HG03039 (cell line): ENCODE measurements at regions not wholly inside any gene's neighbourhood (a gene's known extent, or its start where the extent isn't known, plus 50 kb on each side); places are given as distances from the start of the nearest gene placed in this dataset.
"Not testable (repeated sequence)": the region's sequence is repeated elsewhere in the genome, so short reads cannot be mapped to it uniquely, and the experiment has no call there.

ENCODE experiments used
- ATAC-seq: cut with Tn5 transposase; IDR thresholded peaks from one replicate; pipeline ENCODE4 v1.9.1; 2021; ENCODE audit warnings: mild to moderate bottlenecking, moderate library complexity; ENCODE audit not compliant: unreplicated experiment

DNA sequence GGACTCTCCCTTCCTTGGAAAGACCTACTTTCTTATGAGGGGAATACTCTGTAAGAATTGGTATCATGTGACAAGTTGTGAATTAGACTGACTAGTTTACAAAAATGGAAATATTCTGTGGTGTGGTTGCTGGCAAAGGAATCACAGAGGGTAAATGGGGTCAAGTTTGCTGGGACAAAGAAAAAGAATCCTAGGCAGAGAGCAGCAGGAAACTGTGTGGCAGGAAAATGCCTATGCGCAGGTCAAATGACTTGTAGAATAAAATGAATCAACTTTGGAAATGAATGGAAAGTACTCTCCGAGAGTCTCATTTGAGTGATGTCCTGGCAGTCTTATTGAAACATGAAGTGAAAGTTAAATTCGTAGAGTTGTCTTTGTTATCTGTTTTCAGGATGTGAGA lies 1250.7 kb downstream of the UQCRFS1 start:
- ATAC-seq: no peak

DNA sequence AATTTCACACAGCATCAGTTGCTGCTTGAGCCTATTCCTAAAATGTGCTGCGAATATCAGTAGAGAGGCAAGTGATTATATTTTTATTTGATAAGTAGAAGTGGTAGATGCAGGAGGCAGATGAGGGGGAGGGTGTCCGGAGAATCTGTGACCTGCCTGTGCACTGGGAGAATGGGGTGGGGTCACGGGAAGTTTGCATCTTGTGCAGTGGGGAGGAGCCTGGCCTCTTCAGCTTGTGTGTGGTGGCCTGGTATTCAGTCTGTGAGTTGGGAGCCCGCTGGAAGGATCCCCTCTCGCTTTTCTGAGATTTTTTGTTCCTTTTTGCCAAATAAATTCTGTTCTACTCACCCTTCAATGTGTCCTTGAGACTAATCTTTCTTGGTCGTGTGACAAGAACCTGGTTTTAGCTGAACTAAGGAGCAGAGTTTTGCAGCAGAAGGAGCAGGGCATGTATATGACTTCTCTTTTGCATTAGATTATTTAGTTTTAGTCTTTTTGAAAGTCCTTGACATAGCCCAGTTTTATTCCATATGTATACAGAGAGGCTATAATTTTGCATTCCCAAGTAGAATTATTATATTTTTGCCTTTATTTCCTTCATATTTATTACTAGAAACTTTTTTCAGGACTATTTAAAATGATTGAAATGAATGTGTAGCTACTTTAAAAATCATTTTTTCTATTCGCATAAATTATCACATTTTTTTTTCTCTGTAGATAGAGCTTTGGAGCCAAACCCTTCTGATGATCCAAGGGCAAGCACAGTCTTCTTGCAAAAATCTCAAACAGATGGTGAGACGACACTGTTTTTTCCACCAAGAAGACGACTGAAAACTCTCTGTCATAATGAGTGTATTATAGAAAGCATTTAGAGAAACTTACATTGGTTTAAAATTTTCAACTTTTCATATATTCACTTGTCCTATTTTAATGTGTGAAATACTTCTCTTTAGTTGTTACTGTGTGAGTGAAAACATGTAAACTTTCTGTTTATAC lies 1257.2 kb downstream of the UQCRFS1 start:
- ATAC-seq: no peak

DNA sequence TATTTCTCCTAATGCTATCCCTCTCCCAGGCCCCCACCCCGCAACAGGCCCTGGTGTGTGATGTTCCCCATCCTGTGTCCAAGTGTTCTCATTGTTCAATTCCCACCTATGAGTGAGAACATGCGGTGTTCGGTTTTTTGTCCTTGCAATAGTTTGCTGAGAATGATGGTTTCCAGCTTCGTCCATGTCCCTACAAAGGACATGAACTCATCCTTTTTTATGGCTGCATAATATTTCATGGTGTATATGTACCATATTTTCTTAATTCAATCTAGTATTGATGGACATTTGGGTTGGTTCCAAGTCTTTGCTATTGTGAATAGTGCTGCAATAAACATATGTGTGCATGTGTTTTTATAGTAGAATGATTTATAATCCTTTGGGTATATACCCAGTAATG lies 1270.3 kb downstream of the UQCRFS1 start:
- ATAC-seq: not testable (repeated sequence)

DNA sequence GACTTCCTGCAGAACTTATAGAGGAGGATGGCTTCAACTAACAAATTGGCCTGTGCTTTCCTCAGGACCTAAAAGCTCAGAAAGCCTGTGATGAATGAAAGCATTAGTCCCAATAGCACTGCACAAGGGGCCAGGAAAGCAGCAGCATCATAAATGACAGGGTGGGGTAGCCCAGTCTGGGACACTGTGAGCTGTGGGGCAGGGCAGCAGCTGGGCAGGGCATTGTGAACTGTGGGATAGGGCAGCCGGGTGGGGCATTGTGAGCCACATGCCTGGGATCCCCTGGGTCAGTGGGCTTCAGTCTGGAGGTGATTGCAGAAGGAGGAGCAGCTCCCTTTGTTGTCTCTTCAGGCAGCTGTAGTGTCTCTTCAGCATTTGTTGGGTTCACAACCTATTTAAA lies 1276.8 kb downstream of the UQCRFS1 start:
- ATAC-seq: no peak

DNA sequence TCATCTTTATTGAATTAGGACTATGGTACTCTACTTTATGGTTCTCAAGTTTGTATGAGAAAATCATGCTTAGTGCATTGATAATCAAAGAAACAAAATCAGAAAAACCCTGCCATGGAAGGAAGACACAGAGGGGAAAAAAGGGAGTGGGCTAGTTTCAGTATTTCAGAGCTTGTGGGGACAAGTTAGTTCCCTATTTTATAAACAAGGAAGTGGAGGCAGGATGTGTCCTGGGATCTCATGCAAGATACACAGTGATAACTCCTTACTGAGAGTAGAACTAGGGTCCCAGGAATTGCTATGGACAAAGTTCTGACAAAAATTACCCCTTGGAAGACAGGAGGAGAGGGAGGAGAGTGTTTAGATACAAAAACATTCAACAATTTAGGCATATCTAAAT lies 1277.3 kb downstream of the UQCRFS1 start:
- no peak for ATAC-seq

DNA sequence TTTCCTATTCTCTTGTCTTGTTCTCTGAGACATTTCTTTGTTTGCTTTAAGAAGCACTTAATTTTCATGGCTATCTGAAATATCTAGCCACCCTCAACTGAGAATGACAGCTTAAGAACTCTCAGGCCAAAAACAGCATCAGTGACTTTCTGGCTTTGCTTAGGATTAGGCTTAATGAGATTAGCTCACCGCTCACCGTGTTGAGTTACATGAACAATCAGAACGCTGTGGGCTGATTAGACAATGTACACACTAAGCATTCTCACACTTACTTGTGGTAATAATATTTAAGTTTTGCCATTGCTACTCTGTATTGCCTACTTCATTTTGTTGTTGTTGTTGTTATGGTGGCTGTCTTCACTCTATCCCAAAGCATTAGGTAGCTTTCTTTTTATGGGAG lies 1283.6 kb downstream of the UQCRFS1 start:
- ATAC-seq: no peak

DNA sequence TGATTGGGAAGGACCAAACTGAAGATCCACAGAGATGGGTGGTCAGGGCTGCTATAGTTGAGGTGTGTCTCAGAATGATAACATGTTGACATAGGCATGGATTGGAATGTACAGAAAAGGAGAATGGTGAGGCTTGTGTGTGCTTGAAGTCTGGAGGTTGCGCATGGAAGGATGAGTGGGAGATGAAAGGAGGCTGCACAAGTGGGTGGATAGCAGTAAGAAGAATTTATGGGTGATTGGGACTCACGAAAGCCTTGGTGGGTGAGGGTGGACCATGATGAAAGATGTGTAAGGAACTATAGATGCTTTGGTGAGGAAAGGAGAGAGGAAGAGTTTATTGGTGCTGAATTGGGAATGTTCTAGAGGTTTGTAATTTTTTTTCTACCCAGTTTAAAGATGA lies 1287.7 kb downstream of the UQCRFS1 start:
- ATAC-seq: no peak

DNA sequence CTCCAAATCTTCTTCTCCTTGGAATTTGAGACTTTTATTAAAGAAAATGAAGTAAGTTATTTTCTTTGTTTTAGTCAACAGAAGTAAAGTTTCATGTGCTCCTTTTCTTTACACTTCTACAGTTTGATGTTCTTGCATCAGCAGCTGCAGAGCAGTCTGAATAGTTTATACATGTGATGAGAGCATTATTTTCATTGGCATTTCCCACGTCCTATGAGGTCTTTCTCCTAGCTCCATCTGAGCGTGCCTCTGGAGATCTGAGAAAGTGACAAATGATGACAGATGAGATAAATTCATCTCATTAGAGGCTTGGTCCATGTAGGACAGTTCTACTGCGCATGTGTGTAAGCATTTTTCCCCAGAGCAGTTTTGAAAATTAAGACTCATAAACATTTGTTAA lies 1290.0 kb downstream of the UQCRFS1 start:
- ATAC-seq: no peak

DNA sequence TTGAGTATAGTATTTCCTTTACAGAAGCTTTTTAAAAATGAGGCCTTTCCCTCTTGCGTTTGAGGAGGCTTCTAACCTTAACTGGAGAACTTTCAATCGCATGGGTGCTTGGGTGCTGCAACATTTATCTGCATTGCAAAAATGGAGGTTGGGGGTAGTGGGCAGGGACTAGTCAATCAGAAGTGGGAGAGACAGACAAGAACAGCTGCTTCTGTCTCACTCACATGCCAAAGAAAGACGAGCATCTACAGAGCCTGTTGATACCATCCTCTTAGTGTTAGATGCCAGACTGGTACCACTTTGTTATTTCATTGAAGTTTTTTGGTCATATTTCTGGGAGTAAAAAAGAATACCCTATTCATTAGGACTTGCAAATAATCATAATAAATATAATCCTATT lies 1292.2 kb downstream of the UQCRFS1 start:
- no peak for ATAC-seq

DNA sequence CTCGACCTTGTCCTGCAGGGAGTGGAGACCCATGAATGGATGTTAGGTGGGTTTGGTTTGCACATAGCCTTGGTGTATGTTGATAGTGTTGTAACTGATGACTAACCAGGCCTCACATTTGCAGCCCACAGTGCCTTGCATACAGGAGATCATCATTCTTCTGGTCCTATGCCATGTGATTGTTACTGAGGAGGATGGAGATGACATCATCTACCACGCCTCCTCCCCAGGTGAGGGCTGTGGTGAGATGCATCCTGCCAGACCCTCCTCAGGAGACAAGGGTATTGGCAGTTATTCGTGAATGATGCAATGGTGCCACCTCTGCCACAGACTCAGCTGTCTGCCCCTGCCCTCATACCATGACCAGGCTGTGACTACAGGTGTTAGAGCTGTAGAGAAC lies 1294.1 kb downstream of the UQCRFS1 start:
- no peak for ATAC-seq

DNA sequence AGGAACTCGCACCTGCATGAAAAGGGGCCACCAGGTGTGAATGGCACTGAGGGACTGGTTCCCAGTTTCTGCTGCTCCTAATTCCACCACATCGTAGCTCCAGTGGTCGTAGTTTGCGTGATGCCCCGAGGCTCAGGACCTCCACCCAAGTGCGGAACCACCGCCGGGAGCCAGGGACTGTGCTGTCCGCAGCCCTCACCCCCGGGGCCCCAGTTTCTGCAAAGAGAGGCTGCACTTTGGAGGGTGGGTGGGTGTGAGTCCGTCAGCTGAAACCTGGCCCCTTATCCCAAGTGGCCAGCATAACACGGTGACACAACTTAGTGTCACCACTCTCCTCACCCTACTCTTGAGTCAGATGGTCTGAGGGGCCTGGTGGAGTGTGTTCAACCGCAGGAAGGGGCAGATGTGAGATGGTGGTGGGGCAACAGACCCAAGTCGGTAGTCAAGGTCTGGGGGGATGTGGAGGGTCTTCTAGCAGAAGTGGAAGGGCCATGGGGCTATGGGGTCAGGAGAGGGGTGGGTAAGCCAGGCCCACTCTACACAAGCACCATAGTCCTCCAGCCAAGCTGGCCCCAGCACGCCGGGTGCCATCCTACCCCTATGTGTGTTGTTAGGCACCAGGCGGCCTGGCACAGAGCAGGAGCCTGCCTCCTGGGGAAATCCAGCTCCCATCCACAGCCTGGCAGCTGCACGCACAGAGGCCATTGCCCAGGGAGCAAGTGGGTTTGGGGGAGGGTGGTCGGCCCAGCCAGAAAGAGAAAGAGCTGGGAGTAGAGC lies 1301.6 kb downstream of the UQCRFS1 start:
- no peak for ATAC-seq

DNA sequence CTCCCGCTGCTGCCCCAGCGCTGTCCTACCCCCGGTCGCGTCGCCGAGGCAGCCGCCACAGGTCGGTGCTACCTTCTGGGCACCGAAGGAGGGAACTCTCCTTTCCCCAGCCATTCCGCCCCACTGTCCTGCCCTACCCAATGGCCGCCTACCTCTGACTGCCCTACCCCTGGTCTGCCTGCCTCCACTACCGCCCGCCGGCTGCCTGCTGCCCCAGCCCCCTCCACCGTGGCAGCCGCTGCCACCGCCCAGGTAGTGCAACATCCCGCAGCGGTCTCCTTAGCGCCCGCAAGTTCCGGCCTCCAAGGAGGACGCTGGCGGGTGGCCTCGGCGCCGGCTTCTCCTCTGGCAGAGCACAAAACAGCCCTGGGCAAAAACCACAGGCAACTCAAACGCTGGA lies 1303.1 kb downstream of the UQCRFS1 start:
- no peak for ATAC-seq

DNA sequence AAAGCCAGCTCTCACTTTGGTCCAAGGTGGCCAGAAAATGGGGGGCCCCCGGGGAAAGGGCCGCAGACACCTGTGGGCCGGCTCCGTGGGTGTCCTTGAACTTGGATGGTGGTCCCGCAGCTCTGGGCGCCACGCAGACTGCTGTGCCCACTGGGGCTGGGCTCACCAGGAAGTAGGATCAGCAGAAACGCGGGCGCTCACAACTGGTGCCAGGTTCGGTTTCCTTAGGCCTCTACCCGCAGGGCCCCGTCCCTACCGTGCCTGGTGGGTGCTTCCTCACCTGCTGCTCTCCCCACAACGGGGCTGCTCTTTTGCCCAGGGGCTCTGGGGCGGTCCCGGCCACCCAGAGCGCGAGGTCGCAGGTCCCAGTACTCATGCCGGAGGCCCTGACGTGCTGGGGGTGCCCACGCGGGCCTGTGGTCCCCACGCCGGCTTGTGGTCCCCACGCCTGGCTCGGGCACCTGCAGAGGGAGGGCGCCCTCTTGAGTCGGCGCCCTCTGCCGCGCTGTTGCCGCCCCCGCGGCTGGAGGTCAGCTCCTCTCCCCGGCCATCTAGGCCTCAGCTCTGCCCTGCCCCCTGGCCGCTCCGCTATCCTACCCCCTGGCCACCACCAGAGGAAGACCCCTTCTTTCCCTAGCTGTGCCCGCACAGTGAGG lies 1303.6 kb downstream of the UQCRFS1 start:
- ATAC-seq: no peak

DNA sequence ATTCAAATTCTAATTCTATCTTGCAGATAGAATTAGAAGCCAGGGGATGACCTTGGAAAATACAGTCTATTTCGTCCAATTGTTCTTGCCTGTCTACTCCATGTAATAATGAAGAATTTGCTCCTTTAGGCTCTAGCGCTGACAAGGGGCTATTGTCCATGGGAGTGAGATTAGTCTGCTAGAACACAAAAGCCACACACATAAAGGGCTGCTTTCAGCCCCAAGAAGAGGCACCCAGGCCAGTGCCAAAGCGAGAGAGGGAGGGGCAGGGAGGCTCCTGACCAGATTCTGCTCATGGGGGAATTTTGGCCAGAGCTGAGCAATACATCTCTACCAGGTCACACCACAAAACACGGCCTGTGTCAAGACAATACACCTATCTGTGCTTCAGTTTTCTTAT lies 1306.9 kb downstream of the UQCRFS1 start:
- ATAC-seq: no peak

DNA sequence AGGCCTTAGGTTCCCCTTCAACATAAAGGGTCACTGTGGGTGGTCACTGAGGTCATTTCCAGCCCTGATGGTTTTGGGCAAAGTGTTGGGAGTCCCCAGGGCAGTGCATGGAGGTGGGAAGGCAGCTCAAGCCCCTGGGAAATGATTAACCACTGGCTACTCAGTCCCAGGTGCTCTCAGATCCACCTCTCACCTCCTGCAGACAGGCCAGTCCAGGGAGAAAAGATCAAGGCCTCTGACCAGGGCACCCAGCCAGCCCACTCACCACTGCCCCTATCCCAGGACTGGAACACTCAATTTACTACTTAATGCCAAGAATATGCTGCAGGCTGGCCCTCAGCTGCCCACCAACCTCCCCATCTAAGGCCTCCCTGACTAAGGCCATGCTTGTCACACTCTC lies 1307.9 kb downstream of the UQCRFS1 start:
- no peak for ATAC-seq

DNA sequence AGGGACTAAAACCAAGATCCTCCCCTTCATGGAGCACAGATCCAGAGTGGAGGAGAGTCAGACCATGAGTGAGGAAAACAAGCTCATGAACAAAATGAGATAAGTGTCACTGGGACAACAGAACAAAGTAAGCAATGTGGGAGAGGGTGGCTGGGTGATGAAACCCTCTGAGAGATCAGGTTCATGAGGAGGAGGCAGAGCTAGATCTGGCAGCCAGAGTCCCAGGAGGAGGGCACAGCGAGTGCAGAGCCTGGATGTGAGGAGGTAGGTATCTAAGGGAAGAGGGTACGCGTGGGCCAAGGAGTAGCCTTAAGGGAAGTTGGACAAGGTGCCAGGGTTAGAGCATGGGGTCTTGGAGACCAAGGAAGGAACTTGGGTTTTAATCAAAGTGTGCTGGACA lies 1311.9 kb downstream of the UQCRFS1 start:
- no peak for ATAC-seq

DNA sequence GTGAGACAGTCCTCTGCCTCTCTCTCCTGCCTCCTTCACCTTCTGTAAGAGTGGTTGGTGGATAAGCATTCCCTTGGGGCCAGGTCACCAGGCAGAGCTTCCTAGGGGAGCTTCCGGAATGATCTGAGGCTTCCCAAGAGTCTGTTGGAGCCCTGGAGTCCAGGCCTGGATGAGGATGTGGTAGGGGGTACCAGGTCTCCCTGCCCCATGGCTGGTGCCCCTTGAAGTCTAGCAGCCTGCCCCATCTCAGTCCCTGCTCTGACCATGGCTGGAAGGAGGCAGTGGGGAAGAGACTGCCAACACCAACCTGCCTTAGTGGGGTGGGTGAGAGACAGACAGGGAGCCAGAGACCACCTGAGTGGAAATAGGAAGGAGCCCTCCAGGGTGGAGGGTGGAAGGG lies 1316.9 kb downstream of the UQCRFS1 start:
- ATAC-seq: no peak

DNA sequence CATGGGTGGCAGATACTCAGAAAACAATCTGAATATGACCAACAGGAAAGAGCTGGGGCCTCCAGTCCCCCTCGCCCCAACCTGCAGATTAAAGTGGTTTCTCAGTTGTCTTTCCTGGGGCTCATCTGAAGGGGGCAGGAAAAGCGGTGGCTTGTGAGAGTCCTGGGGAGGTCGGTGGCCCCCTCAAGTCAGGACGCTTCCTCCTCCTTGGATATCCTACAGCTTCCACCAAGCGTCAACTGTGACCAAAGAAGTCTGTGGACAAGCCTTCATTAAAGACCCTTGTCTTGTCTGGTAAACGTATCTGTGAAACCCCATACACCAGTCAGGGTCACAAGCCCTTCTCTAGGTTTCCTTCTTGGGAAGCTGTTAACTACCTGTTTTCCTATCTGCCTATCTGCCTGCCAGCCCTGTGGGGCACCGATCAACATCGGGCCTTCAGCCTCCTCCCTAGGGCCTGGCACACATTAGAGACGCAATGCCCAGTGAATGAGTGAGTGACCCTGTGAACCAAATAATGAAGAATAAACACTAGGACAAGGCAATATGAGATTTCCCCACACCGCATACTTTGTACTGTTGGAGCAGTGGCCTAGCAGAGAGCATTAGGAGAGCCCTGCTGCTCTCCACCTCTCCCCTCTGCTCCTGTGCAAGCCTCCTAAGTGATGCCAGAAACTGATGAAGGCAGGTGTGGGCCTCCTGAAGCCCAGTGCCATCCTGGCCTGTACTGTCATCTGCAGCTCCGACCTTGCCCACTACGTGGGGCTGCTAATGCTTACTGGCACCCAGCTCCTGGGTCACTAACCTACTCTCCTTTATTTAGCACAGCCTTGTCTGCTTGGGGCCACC lies 1317.8 kb downstream of the UQCRFS1 start:
- no peak for ATAC-seq

DNA sequence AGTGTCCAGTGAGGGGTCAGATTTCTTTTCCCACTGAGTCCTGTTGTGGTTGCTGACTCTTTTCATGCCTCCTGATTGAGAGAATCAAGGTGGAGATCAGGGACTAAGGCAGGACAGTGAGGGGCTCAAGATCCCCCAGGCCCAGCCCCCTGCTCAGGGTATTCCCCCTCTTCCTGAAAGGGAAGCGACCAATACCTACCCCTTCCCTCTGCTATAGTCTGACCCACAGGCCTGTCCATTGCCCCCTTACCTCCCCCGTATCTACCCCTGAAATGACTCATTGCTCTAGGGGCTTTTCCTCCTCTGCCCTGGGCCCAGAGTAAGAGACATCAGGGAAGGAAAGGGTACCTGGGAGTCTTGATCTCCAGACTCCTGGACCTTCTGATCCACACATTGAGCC lies 1320.5 kb downstream of the UQCRFS1 start:
- ATAC-seq: no peak

DNA sequence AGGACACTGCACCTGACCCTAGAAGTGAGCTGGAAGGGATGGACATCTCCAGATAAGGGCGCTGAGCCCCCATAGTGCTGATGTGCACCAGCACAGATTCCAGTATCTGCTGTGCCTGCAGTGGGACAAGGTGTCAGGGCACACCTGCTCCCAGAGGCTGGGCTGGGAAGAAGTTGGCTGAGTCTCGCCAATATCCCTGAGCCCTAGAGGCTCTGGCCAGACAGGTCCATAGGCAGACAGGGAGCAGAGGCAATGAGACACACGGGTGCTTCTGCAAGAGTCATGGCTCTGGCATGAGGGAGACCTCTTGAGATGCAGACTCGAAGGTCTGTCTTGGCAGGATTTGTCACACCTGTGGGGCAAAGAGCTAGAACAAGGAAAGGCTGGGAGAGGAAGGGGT lies 1321.5 kb downstream of the UQCRFS1 start:
- no peak for ATAC-seq

DNA sequence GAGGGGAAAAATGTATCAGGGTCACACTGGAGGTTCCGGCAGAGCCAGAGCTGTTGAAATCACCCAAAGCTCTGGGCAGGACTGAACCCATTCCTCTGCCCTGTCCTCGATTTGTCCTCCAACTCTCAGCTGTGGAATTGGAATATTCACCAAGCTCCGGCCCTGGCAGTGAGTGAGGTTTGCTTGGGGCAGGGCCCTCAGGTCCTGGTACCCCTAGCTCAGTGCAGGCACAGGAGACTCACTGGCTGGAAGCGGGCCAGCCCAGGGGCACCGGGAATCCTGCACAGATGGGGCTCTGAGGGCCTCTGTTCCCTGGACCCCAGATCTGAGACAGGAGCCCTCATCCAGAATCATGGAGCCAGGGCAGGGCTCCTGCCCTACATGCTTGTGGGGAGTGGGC lies 1322.3 kb downstream of the UQCRFS1 start:
- no peak for ATAC-seq
